ENCODE measurements at regions not wholly inside any gene's neighbourhood (a gene's known extent, or its start where the extent isn't known, plus 50 kb on each side); places are given as distances from the start of the nearest gene placed in this dataset.

DNA sequence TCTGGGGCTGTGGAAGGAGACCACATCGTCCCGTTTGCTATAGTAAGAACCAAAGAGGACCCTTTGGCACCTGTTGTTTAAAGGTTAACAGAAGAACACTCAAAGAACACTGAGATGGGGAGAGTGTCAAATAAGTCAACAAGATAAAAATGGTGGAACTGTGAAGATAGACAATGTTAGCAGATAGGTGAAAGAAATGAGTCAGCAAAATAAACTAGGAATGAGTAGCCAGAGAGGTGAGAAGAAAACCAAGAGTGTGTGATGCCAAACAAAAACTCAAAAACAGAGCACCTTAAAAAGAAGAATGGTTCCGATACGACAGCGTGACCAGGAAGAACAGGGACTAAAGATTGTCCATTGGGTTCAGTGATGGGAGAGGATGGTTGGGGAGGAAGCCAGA is 74.7 kb upstream of the PIWIL1 start:
- TF ChIP-seq, protein P1, sequence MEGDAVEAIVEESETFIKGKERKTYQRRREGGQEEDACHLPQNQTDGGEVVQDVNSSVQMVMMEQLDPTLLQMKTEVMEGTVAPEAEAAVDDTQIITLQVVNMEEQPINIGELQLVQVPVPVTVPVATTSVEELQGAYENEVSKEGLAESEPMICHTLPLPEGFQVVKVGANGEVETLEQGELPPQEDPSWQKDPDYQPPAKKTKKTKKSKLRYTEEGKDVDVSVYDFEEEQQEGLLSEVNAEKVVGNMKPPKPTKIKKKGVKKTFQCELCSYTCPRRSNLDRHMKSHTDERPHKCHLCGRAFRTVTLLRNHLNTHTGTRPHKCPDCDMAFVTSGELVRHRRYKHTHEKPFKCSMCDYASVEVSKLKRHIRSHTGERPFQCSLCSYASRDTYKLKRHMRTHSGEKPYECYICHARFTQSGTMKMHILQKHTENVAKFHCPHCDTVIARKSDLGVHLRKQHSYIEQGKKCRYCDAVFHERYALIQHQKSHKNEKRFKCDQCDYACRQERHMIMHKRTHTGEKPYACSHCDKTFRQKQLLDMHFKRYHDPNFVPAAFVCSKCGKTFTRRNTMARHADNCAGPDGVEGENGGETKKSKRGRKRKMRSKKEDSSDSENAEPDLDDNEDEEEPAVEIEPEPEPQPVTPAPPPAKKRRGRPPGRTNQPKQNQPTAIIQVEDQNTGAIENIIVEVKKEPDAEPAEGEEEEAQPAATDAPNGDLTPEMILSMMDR (IDR thresholded peaks at IDR 0.05; ENCODE audit: low read depth, low read length, missing input control) = no peak
- TF ChIP-seq TAF1 (conservative IDR thresholded peaks at IDR 0.05) = no peak
- TF ChIP-seq NR2F2 (IDR thresholded peaks at IDR 0.05) = no peak
- TF ChIP-seq RAD21 (IDR thresholded peaks at IDR 0.05) = no peak
- no peak for TF ChIP-seq GABPA (IDR thresholded peaks at IDR 0.05 in 1 of 2, conservative IDR thresholded peaks at IDR 0.05 in 1 of 2)
